ENCODE measurements at regions not wholly inside any gene's neighbourhood (a gene's known extent, or its start where the extent isn't known, plus 50 kb on each side); places are given as distances from the start of the nearest gene placed in this dataset.

DNA sequence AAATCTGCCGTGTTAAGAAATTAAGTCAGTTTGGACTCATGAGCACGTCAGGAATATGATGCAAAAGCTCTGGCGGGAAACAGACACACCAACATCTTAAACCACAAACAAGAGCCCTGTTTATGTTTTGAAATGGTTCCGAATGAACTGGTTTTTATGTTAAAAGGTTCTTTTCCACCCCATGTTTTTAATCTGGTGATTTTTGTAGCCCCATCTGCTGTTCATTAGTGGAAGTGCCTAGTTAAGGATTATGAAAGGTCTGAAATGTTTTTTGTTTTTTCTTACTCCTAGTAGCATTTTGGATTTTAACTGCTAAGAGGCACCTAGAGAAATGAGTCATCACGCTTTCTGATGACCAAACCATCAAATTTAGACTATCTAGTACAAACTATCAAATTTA lies 404.1 kb upstream of the MKI67 start:
- TF ChIP-seq, protein P1, sequence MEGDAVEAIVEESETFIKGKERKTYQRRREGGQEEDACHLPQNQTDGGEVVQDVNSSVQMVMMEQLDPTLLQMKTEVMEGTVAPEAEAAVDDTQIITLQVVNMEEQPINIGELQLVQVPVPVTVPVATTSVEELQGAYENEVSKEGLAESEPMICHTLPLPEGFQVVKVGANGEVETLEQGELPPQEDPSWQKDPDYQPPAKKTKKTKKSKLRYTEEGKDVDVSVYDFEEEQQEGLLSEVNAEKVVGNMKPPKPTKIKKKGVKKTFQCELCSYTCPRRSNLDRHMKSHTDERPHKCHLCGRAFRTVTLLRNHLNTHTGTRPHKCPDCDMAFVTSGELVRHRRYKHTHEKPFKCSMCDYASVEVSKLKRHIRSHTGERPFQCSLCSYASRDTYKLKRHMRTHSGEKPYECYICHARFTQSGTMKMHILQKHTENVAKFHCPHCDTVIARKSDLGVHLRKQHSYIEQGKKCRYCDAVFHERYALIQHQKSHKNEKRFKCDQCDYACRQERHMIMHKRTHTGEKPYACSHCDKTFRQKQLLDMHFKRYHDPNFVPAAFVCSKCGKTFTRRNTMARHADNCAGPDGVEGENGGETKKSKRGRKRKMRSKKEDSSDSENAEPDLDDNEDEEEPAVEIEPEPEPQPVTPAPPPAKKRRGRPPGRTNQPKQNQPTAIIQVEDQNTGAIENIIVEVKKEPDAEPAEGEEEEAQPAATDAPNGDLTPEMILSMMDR (IDR thresholded peaks at IDR 0.05; ENCODE audit: insufficient read depth, low read length) = peak; percentile 6
- H3K4me3 ChIP-seq (ENCODE audit: low read depth, low read length) = no peak overlapping the region
- no peak for DNase-seq (ENCODE audit: low read depth)

DNA sequence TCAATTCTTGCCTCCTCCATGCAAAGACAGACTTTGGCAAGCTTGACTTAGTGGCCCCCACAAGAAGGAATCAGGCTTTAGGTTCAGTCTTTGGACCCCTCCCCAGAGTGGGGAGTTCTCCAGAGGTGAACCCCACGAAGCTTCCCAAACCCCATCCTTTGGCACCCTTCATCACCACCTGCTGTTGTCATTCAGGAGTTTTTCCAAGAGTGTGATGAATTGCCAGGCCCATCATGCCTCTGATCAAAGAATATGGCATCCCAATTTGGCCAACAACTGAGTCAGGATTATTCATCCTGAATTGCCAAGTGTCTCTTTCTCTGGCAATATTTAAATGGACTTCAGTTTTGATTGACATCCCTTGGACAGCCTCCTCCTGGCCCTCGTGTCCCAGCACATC lies 404.7 kb upstream of the MKI67 start:
- no peak overlapping the region for H3K4me3 ChIP-seq (ENCODE audit: low read depth, low read length)
- TF ChIP-seq, protein P1 (IDR thresholded peaks at IDR 0.05; ENCODE audit: insufficient read depth, low read length) = no peak
- no peak for DNase-seq (ENCODE audit: low read depth)

DNA sequence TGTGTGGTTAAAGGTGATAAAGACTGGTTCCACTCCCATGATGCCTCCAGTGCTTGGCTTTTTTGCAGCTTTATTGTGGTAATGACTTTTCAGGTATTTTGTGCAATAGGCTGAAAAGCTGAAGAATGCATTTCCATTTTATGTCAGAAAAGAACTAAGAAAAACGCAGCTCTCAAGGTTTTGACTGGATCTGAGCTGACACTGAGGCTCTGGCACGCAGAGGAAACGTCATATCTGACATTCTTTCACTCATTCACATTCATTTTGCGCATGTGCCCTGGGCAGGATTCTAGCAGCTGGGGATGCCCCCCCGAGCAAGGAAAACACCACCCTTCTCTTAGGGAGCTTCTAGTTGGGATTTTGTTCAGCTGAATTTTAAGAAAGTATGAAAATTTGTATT lies 408.5 kb upstream of the MKI67 start:
- TF ChIP-seq, protein P1 (IDR thresholded peaks at IDR 0.05; ENCODE audit: insufficient read depth, low read length) = no peak
- no peak for DNase-seq (ENCODE audit: low read depth)

DNA sequence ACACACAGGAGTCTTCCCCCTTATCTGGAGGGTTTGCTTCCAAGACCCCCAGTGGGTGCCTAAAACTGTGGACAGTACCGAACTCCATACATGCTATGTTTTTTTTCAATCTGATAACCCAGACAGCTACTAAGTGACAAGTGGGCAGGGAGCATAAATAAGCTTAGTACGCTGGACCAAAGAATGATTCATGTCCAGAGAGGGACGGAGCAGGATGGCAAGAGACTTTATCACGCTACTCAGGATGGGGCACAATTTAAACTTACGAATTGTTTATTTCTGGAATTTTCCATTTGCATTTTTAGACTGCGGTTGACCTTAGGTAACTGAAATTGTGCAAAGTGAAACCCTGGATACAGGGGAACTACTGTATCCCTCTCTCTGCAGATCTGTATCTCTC lies 410.0 kb upstream of the MKI67 start:
- TF ChIP-seq, protein P1 (IDR thresholded peaks at IDR 0.05; ENCODE audit: insufficient read depth, low read length) = no peak
- H3K4me3 ChIP-seq (ENCODE audit: low read depth, low read length) = no peak overlapping the region
- DNase-seq (ENCODE audit: low read depth) = no peak

More for the DNA sequence above, 408.5 kb upstream of the MKI67 start:
- no peak overlapping the region for H3K4me3 ChIP-seq (ENCODE audit: low read depth, low read length)

DNA sequence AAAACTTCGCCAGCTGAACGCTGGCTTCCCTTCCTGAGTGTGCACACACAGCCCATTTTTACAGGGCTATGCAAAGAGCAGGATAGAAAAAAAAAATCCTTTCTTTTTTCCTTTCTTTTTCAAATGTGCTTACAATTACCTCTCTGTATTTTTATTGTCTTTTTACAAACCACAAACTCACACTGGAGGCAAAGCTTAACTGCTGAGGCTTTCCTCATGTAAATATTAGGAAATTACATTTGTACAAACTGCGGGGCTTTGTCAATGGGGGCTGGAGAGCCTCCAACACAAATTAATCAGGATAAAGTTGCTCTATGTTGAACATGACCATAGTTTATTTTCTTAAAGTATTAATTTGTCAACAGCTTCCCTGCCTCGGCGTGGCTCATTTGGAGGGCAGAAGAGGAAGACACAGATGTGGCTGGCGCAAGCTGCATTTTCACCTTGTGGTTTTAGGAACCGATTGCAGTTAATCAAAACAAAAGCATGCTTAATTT lies 411.7 kb upstream of the MKI67 start:
- TF ChIP-seq, protein P1 (IDR thresholded peaks at IDR 0.05; ENCODE audit: insufficient read depth, low read length) = no peak
- DNase-seq (ENCODE audit: low read depth) = no peak
- no peak overlapping the region for H3K4me3 ChIP-seq (ENCODE audit: low read depth, low read length)

DNA sequence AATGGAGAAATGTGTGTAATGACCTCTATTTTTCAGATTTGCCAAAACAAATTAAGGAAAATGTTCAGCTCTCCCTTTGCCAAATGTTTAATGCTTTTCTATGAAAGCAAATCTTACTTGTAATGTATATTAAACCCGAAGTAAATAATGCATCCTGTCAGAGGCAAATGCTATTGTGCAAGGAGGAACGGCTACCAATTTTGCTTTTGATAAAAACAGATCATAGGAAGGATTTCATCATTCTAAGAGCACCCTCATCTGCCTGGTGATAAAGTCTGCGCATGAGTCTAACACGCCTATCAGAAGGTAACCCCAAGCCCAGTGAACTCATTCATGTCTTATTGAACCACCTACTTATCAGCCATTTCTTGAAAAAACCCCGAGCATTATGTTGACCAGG lies 412.4 kb upstream of the MKI67 start:
- DNase-seq (ENCODE audit: low read depth) = no peak
- no peak overlapping the region for H3K4me3 ChIP-seq (ENCODE audit: low read depth, low read length)
- TF ChIP-seq, protein P1 (IDR thresholded peaks at IDR 0.05; ENCODE audit: insufficient read depth, low read length) = no peak

DNA sequence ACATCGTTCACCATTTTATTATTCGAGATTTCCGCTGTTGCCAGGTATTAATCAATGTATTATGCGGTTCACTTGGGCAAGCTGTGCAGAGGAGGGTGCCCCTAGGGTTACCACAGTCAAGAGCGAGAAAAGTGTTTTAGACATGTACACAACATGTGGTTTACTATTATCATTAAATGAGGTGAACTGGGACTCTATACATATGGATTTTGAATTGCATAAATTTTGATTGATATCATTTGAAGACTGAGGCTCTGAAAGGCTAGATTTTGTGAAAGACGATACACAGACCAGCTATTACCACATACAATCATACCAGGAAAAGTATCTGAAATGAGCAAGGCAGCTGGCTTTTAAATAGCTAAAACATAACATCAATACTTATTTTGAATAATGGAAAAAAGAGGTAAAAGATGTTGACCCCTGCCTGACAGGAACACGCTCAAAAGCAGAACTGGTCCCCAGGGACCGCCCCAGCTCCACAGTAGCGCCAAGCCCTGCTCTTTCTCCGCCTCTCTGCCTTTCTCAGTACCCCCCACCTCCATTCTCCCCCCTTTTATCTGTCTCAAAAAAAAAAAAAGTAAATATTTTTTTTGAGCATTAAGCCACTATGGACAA lies 413.4 kb upstream of the MKI67 start:
- DNase-seq (ENCODE audit: low read depth) = no peak
- TF ChIP-seq, protein P1 (IDR thresholded peaks at IDR 0.05; ENCODE audit: insufficient read depth, low read length) = no peak
- no peak overlapping the region for H3K4me3 ChIP-seq (ENCODE audit: low read depth, low read length)

Data from fibroblast of the aortic adventitia (primary cell).